ENCODE measurements at regions not wholly inside any gene's neighbourhood (a gene's known extent, or its start where the extent isn't known, plus 50 kb on each side); places are given as distances from the start of the nearest gene placed in this dataset.

GRCh38 chr19:41511628-41512027, 64.3 kb upstream of the CEACAM21 start:
- no peak for TF ChIP-seq PATZ1 (CRISPR knock-in tag; IDR thresholded peaks at IDR 0.05)
- no peak for TF ChIP-seq FOSL1 (CRISPR knock-in tag; IDR thresholded peaks at IDR 0.05; ENCODE audit: borderline replicate concordance)
- TF ChIP-seq IRF1 (CRISPR knock-in tag; IDR thresholded peaks at IDR 0.05; ENCODE audit: low read depth): no peak
- TF ChIP-seq ZNF274 (CRISPR knock-in tag; IDR thresholded peaks at IDR 0.05): no peak
- no peak for TF ChIP-seq IRF2 (CRISPR knock-in tag; IDR thresholded peaks at IDR 0.05)
- TF ChIP-seq TOE1 (CRISPR knock-in tag; IDR thresholded peaks at IDR 0.05): no peak
- TF ChIP-seq EP300 (IDR thresholded peaks at IDR 0.05; ENCODE audit: low read depth in 2 of 2, low read length in 2 of 2): no peak
- no peak for TF ChIP-seq EP300 (CRISPR knock-in tag; IDR thresholded peaks at IDR 0.05; ENCODE audit: borderline replicate concordance)
- TF ChIP-seq BCLAF1 (IDR thresholded peaks at IDR 0.05): no peak
